ENCODE measurements at regions not wholly inside any gene's neighbourhood (a gene's known extent, or its start where the extent isn't known, plus 50 kb on each side); places are given as distances from the start of the nearest gene placed in this dataset.

- no peak for TF ChIP-seq CTCF (conservative IDR thresholded peaks at IDR 0.05; ENCODE audit: low read length)
- no peak overlapping the region for H3K4me3 ChIP-seq (ENCODE audit: low read length)
- DNase-seq (ENCODE audit: low read depth): no peak
These were observed 242.0 kb downstream of the TBXT start for GRCh38 chr6:165925474-165926156.

- TF ChIP-seq CTCF (conservative IDR thresholded peaks at IDR 0.05; ENCODE audit: low read length): no peak
- no peak overlapping the region for H3K4me3 ChIP-seq (ENCODE audit: low read length)
- no peak for DNase-seq (ENCODE audit: low read depth)
These were observed 245.3 kb downstream of the TBXT start for GRCh38 chr6:165922309-165922794.

GRCh38 chr6:165920896-165921671 is 246.6 kb downstream of the TBXT start:
- no peak overlapping the region for H3K4me3 ChIP-seq (ENCODE audit: low read length)
- TF ChIP-seq CTCF (conservative IDR thresholded peaks at IDR 0.05; ENCODE audit: low read length): no peak
- DNase-seq (ENCODE audit: low read depth): no peak

GRCh38 chr6:165917576-165917975 is 250.1 kb downstream of the TBXT start:
- TF ChIP-seq CTCF (conservative IDR thresholded peaks at IDR 0.05; ENCODE audit: low read length): no peak
- no peak overlapping the region for H3K4me3 ChIP-seq (ENCODE audit: low read length)
- no peak for DNase-seq (ENCODE audit: low read depth)

- DNase-seq (ENCODE audit: low read depth): no peak
- TF ChIP-seq CTCF (conservative IDR thresholded peaks at IDR 0.05; ENCODE audit: low read length): no peak
These were observed 252.2 kb upstream of the PDE10A start for GRCh38 chr6:165915022-165915770.

GRCh38 chr6:165913676-165914570 is 250.9 kb upstream of the PDE10A start:
- TF ChIP-seq CTCF (conservative IDR thresholded peaks at IDR 0.05; ENCODE audit: low read length): no peak
- H3K4me3 ChIP-seq (ENCODE audit: low read length): no peak overlapping the region
- no peak for DNase-seq (ENCODE audit: low read depth)

More at GRCh38 chr6:165915022-165915770, 252.2 kb upstream of the PDE10A start:
- H3K4me3 ChIP-seq (ENCODE audit: low read length): no peak overlapping the region

Data from AG10803 (cell line).